ENCODE measurements at regions not wholly inside any gene's neighbourhood (a gene's known extent, or its start where the extent isn't known, plus 50 kb on each side); places are given as distances from the start of the nearest gene placed in this dataset.

DNA sequence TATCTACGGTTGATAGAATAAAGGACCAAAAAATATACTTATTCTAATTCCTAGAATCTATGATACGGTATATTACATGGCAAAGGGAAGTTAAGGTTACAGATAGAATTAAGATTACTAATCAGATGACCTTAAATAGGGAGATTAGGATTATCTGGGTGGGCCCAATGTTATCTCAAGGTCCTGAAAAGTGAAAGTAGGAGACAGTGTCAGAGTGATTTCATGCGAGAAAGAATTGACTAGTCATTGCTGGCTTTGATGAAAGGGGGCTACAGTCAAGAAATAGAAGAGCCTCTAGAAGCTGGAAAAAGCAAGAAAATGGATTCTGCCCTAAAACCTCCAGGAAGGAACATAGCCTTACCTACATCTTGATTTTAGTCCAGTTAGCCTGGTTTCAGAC lies 176.9 kb upstream of the PPP1R2C start:
- no peaks in the 10 kb centered on the region for H3K36me3 ChIP-seq (ENCODE audit: low read depth)
- no peaks in the 10 kb centered on the region for H3K27me3 ChIP-seq (ENCODE audit: insufficient read depth, low read depth)
- H3K9me3 ChIP-seq (ENCODE audit: insufficient read depth, low read depth) = no peaks in the 10 kb centered on the region
- no peaks in the 10 kb centered on the region for H3F3A ChIP-seq (ENCODE audit: insufficient read depth, low read depth)
- no peaks in the 10 kb centered on the region for H3K4me1 ChIP-seq (replicated peaks; ENCODE audit: insufficient read depth)
- no peaks in the 10 kb centered on the region for H3K79me2 ChIP-seq (ENCODE audit: low read depth)
- H3K4me2 ChIP-seq = no peak overlapping the region
- no peak overlapping the region for H3K4me3 ChIP-seq
- ChIA-PET CTCF (no interaction called here), POLR2A (ENCODE audit: unreplicated experiment) (no interaction called here)
- no peaks in the 10 kb centered on the region for H4K20me1 ChIP-seq (ENCODE audit: insufficient read depth)
- H2AFZ ChIP-seq = no peak overlapping the region
- TF ChIP-seq, protein P1, sequence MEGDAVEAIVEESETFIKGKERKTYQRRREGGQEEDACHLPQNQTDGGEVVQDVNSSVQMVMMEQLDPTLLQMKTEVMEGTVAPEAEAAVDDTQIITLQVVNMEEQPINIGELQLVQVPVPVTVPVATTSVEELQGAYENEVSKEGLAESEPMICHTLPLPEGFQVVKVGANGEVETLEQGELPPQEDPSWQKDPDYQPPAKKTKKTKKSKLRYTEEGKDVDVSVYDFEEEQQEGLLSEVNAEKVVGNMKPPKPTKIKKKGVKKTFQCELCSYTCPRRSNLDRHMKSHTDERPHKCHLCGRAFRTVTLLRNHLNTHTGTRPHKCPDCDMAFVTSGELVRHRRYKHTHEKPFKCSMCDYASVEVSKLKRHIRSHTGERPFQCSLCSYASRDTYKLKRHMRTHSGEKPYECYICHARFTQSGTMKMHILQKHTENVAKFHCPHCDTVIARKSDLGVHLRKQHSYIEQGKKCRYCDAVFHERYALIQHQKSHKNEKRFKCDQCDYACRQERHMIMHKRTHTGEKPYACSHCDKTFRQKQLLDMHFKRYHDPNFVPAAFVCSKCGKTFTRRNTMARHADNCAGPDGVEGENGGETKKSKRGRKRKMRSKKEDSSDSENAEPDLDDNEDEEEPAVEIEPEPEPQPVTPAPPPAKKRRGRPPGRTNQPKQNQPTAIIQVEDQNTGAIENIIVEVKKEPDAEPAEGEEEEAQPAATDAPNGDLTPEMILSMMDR (conservative IDR thresholded peaks at IDR 0.05) = no peak
- TF ChIP-seq EZH2 (IDR thresholded peaks at IDR 0.05; ENCODE audit: low read depth) = no peak
- DNase-seq = no peak
- H3K27ac ChIP-seq = no peak overlapping the region
- no TSS peak for BruUV-seq (replicated peaks)
- intact Hi-C loops (cut with micrococcal nuclease; ENCODE audit: unreplicated experiment) = no loop called here
- H3K9me2 ChIP-seq (ENCODE audit: insufficient read depth) = no peaks in the 10 kb centered on the region

DNA sequence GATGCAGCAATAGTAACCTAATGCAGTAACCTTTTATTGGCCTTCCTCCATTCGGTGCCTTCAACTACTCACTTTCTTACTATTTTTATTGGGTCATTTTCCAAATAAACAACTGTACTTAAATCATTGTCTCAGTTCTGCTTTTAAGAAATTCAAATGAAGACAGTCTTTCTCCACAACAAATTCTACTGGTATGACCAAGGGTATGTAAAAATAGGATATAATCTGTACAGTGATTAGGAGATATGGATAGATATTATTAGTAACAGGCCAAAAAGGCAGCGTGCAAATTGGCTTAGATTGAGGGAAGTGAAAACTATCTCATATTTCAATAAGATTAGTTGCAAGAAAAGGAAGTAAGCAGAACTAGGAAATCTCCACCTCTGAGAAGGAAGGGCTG lies 177.4 kb upstream of the PPP1R2C start:
- no peaks in the 10 kb centered on the region for H3K36me3 ChIP-seq (ENCODE audit: low read depth)
- H3K79me2 ChIP-seq (ENCODE audit: low read depth) = no peaks in the 10 kb centered on the region
- intact Hi-C loops (cut with micrococcal nuclease; ENCODE audit: unreplicated experiment) = no loop called here
- H3K27ac ChIP-seq = no peak overlapping the region
- no peak overlapping the region for H3K4me2 ChIP-seq
- no peaks in the 10 kb centered on the region for H3K9me2 ChIP-seq (ENCODE audit: insufficient read depth)
- no peak for DNase-seq
- no TSS peak for BruUV-seq (replicated peaks)
- no peaks in the 10 kb centered on the region for H3K27me3 ChIP-seq (ENCODE audit: insufficient read depth, low read depth)
- no peak for TF ChIP-seq EZH2 (IDR thresholded peaks at IDR 0.05; ENCODE audit: low read depth)
- TF ChIP-seq, protein P1 (conservative IDR thresholded peaks at IDR 0.05) = no peak
- H3K4me3 ChIP-seq = no peak overlapping the region
- H3F3A ChIP-seq (ENCODE audit: insufficient read depth, low read depth) = no peaks in the 10 kb centered on the region
- no peaks in the 10 kb centered on the region for H4K20me1 ChIP-seq (ENCODE audit: insufficient read depth)
- CTCF ChIA-PET = no interaction called here
- POLR2A ChIA-PET (ENCODE audit: unreplicated experiment) = no interaction called here
- H2AFZ ChIP-seq = no peak overlapping the region
- no peaks in the 10 kb centered on the region for H3K4me1 ChIP-seq (replicated peaks; ENCODE audit: insufficient read depth)
- H3K9me3 ChIP-seq (ENCODE audit: insufficient read depth, low read depth) = no peaks in the 10 kb centered on the region

DNA sequence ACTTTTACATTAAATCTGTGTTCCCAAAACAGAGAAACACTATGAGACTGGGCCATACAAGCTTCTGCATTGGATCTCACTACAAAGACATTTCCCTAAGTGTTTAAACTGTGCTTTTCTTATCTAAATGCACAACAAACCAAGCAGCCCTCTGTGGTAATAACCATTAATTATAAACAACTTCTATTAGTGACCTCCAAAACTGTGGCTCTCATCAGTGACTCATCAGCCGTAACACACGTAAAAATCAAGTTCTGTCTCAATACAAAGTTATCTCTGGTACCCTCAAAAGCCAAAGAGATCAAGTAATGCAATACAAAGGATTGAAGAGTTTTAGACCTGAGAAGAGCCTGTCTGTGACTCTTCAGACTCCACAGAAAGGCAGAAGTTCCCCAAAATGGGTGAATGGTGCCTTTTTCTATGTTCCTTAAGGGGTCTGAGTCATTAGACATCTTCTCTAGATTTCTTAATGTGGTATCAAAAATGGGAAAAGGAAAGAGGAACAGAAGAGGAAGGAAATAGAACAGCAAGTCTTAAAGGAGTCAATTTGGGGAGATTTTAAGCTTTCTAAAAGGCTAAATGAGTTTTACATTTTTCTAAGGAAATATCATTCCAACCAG lies 189.8 kb upstream of the PPP1R2C start:
- Histone ChIP-seq H3K4me1 (replicated peaks; ENCODE audit: insufficient read depth) (no peaks in the 10 kb centered on the region), H3K9me2 (ENCODE audit: insufficient read depth) (no peaks in the 10 kb centered on the region), H3K4me2 (no peak overlapping the region), H3K27ac (no peak overlapping the region), H3F3A (ENCODE audit: insufficient read depth, low read depth) (no peaks in the 10 kb centered on the region), H3K4me3 (no peak overlapping the region), H3K79me2 (ENCODE audit: low read depth) (no peaks in the 10 kb centered on the region), H3K36me3 (ENCODE audit: low read depth) (no peaks in the 10 kb centered on the region), H2AFZ (no peak overlapping the region), H3K27me3 (ENCODE audit: insufficient read depth, low read depth) (no peaks in the 10 kb centered on the region), H4K20me1 (ENCODE audit: insufficient read depth) (no peaks in the 10 kb centered on the region), H3K9me3 (ENCODE audit: insufficient read depth, low read depth) (no peaks in the 10 kb centered on the region)
- TF ChIP-seq, protein P1 (conservative IDR thresholded peaks at IDR 0.05) = no peak
- no peak for TF ChIP-seq EZH2 (IDR thresholded peaks at IDR 0.05; ENCODE audit: low read depth)
- DNase-seq = no peak
- POLR2A ChIA-PET (ENCODE audit: unreplicated experiment) = no interaction called here
- no TSS peak for BruUV-seq (replicated peaks)
- intact Hi-C loops (cut with micrococcal nuclease; ENCODE audit: unreplicated experiment) = no loop called here
- CTCF ChIA-PET = no interaction called here
